NCI-H460 (cell line): ENCODE measurements at regions not wholly inside any gene's neighbourhood (a gene's known extent, or its start where the extent isn't known, plus 50 kb on each side); places are given as distances from the start of the nearest gene placed in this dataset.
"Not testable (repeated sequence)": the region's sequence is repeated elsewhere in the genome, so short reads cannot be mapped to it uniquely, and the experiment has no call there.

Experiments used
- DNase-seq: peaks from one replicate; pipeline ENCODE4 v3.0.0-alpha.2; 2016; ENCODE audit warnings: low read depth; ENCODE audit errors: extremely low read depth

- DNase-seq = no peak
Measured at GRCh38 chr6:9744119-9744518, 670.8 kb downstream of the TFAP2A start.

GRCh38 chr6:9732056-9732455 is 682.8 kb downstream of the TFAP2A start:
- DNase-seq = no peak

GRCh38 chr6:9725776-9726175 is 689.1 kb downstream of the TFAP2A start:
- DNase-seq = not testable (repeated sequence)

- DNase-seq = no peak
Measured at GRCh38 chr6:9717568-9717967, 697.3 kb downstream of the TFAP2A start.

GRCh38 chr6:9711365-9711764 is 703.5 kb downstream of the TFAP2A start:
- peak; percentile 38 for DNase-seq

- DNase-seq = peak; percentile 20
Measured at GRCh38 chr6:9710574-9710973, 704.3 kb downstream of the TFAP2A start.

GRCh38 chr6:9708600-9708999 is 706.3 kb downstream of the TFAP2A start:
- DNase-seq = no peak

- no peak for DNase-seq
Measured at GRCh38 chr6:9704989-9705388, 709.9 kb downstream of the TFAP2A start.

GRCh38 chr6:9702914-9703313 is 712.0 kb downstream of the TFAP2A start:
- DNase-seq = no peak

- DNase-seq = no peak
Measured at GRCh38 chr6:9699888-9700287, 715.0 kb downstream of the TFAP2A start.

GRCh38 chr6:9697263-9697931 is 717.5 kb downstream of the TFAP2A start:
- no peak for DNase-seq

- DNase-seq = no peak
Measured at GRCh38 chr6:9690388-9690787, 724.5 kb downstream of the TFAP2A start.

- DNase-seq = not testable (repeated sequence)
Measured at GRCh38 chr6:9680727-9681126, 734.1 kb downstream of the TFAP2A start.

GRCh38 chr6:9675122-9675521 is 739.8 kb downstream of the TFAP2A start:
- no peak for DNase-seq

GRCh38 chr6:9659848-9660247 is 755.0 kb downstream of the TFAP2A start:
- no peak for DNase-seq

- no peak for DNase-seq
Measured at GRCh38 chr6:9657994-9658393, 756.9 kb downstream of the TFAP2A start.

GRCh38 chr6:9647599-9647998 is 767.3 kb downstream of the TFAP2A start:
- DNase-seq = no peak

- no peak for DNase-seq
Measured at GRCh38 chr6:9647071-9647445, 767.8 kb downstream of the TFAP2A start.

- no peak for DNase-seq
Measured at GRCh38 chr6:9646342-9647070, 768.4 kb downstream of the TFAP2A start.

GRCh38 chr6:9638861-9639260 is 776.0 kb downstream of the TFAP2A start:
- DNase-seq = no peak

- DNase-seq = no peak
Measured at GRCh38 chr6:9634776-9635175, 780.1 kb downstream of the TFAP2A start.

GRCh38 chr6:9632026-9632425 is 782.8 kb downstream of the TFAP2A start:
- no peak for DNase-seq
